Nucleus accumbens (tissue), 56 donors: ENCODE measurements at regions not wholly inside any gene's neighbourhood (a gene's known extent, or its start where the extent isn't known, plus 50 kb on each side); places are given as distances from the start of the nearest gene placed in this dataset.

Source experiments
- DNase-seq, 56 donors: peaks; one replicate each; lab custom pipeline; 2025; lab: John Stamatoyannopoulos, UW

GRCh38 chr2:162908567-162908966, 70.0 kb upstream of the KCNH7 start:
- no peak for DNase-seq

GRCh38 chr2:162890690-162891311, 52.2 kb upstream of the KCNH7 start:
- peak in 8 of 56 donors; percentile 0 to 34 (median 4) for DNase-seq

DNA sequence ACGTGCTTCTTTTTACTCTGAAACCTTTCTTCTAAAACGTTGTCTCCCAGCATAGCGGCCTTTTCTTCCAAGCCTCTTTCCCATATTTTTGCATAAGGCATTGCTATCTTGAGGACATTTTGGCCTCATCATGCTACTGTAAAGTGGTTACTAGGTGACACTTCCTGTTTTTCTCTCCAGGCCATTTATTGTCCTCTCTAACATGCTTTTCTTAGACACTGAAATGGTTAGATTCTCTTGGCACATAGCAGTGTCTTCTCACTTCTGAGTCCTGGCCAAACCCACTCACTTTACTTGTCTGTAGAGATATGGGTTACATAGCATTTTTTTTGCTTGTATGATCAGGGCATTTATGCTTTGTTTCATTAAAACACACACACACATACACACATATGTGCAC, 50.1 kb upstream of the KCNH7 start:
- DNase-seq, result no peak
